ENCODE measurements at regions not wholly inside any gene's neighbourhood (a gene's known extent, or its start where the extent isn't known, plus 50 kb on each side); places are given as distances from the start of the nearest gene placed in this dataset.
"Not testable (repeated sequence)": the region's sequence is repeated elsewhere in the genome, so short reads cannot be mapped to it uniquely, and the experiment has no call there.

GRCh38 chr16:17001471-17001870, 469.3 kb downstream of the XYLT1 start:
- DNase-seq (ENCODE audit: low spot score) = no peak

GRCh38 chr16:17002565-17002964, 468.2 kb downstream of the XYLT1 start:
- DNase-seq (ENCODE audit: low spot score) = no peak

GRCh38 chr16:17005963-17006362, 464.8 kb downstream of the XYLT1 start:
- DNase-seq (ENCODE audit: low spot score) = not testable (repeated sequence)

GRCh38 chr16:17011712-17012111, 459.0 kb downstream of the XYLT1 start:
- no peak for DNase-seq (ENCODE audit: low spot score)

GRCh38 chr16:17013038-17013437, 457.7 kb downstream of the XYLT1 start:
- no peak for DNase-seq (ENCODE audit: low spot score)

- no peak for DNase-seq (ENCODE audit: low spot score)
Measured at GRCh38 chr16:17014484-17015121, 456.2 kb downstream of the XYLT1 start.

- no peak for DNase-seq (ENCODE audit: low spot score)
Measured at GRCh38 chr16:17015702-17016101, 455.1 kb downstream of the XYLT1 start.

- DNase-seq (ENCODE audit: low spot score) = no peak
Measured at GRCh38 chr16:17017442-17017841, 453.3 kb downstream of the XYLT1 start.

- DNase-seq (ENCODE audit: low spot score) = no peak
Measured at GRCh38 chr16:17018585-17018939, 452.2 kb downstream of the XYLT1 start.

GRCh38 chr16:17019366-17019765, 451.4 kb downstream of the XYLT1 start:
- no peak for DNase-seq (ENCODE audit: low spot score)

GRCh38 chr16:17023606-17024005, 447.2 kb downstream of the XYLT1 start:
- DNase-seq (ENCODE audit: low spot score) = no peak

- no peak for DNase-seq (ENCODE audit: low spot score)
Measured at GRCh38 chr16:17024514-17024913, 446.2 kb downstream of the XYLT1 start.

GRCh38 chr16:17026600-17027242, 444.0 kb downstream of the XYLT1 start:
- no peak for DNase-seq (ENCODE audit: low spot score)

GRCh38 chr16:17027488-17028129, 443.2 kb downstream of the XYLT1 start:
- no peak for DNase-seq (ENCODE audit: low spot score)

- no peak for DNase-seq (ENCODE audit: low spot score)
Measured at GRCh38 chr16:17029602-17030350, 441.0 kb downstream of the XYLT1 start.

GRCh38 chr16:17031484-17032268, 439.1 kb downstream of the XYLT1 start:
- no peak for DNase-seq (ENCODE audit: low spot score)

GRCh38 chr16:17032332-17032731, 438.4 kb downstream of the XYLT1 start:
- DNase-seq (ENCODE audit: low spot score) = no peak

- no peak for DNase-seq (ENCODE audit: low spot score)
Measured at GRCh38 chr16:17034477-17035252, 436.1 kb downstream of the XYLT1 start.

- no peak for DNase-seq (ENCODE audit: low spot score)
Measured at GRCh38 chr16:17037499-17037898, 433.3 kb downstream of the XYLT1 start.

- DNase-seq (ENCODE audit: low spot score) = no peak
Measured at GRCh38 chr16:17038415-17038814, 432.3 kb downstream of the XYLT1 start.

- DNase-seq (ENCODE audit: low spot score) = not testable (repeated sequence)
Measured at GRCh38 chr16:17049109-17049508, 421.7 kb downstream of the XYLT1 start.

Measured in mucosa of gallbladder (tissue), 1 donor.